Neural progenitor cell (in vitro differentiated cells): ENCODE measurements at regions not wholly inside any gene's neighbourhood (a gene's known extent, or its start where the extent isn't known, plus 50 kb on each side); places are given as distances from the start of the nearest gene placed in this dataset.

Experiments used
- DNase-seq: peaks from one replicate; pipeline ENCODE4 v3.0.0-alpha.2; 2016; ENCODE audit warnings: low spot score
- H2AFZ ChIP-seq: fragments of 200-600 bp; sonication (generic); replicated peaks from 2 replicates; pipeline ENCODE4 v1.6.1; 2016; ENCODE audit warnings: antibody characterized with exemption
- H3F3A ChIP-seq: fragments of 200-600 bp; sonication (generic); 2 replicates; pipeline ENCODE4 v1.6.1; 2016; ENCODE audit warnings: antibody characterized with exemption, low read depth
- H3K27ac ChIP-seq: fragments of 200-600 bp; sonication (generic); 2 replicates; pipeline ENCODE4 v1.5.1; 2016; ENCODE audit warnings: mild to moderate bottlenecking
- H3K27me3 ChIP-seq: fragments of 200-600 bp; sonication (generic); 2 replicates; pipeline ENCODE4 v1.6.1; 2016; ENCODE audit warnings: mild to moderate bottlenecking, moderate library complexity
- H3K36me3 ChIP-seq: fragments of 200-600 bp; sonication (generic); 2 replicates; pipeline ENCODE4 v1.5.1; 2016
- H3K4me1 ChIP-seq: fragments of 200-600 bp; sonication (generic); 2 replicates; pipeline ENCODE4 v1.6.1; 2016; ENCODE audit warnings: mixed run types
- H3K4me2 ChIP-seq: fragments of 200-600 bp; sonication (generic); 2 replicates; pipeline ENCODE4 v1.6.1; 2016
- H3K4me3 ChIP-seq: fragments of 200-600 bp; sonication (generic); 2 replicates; pipeline ENCODE4 v1.5.1; 2016
- H3K79me2 ChIP-seq: fragments of 200-600 bp; sonication (generic); 2 replicates; pipeline ENCODE4 v1.6.1; 2016; ENCODE audit warnings: low read depth
- H3K9ac ChIP-seq: fragments of 200-600 bp; sonication (generic); 2 replicates; pipeline ENCODE4 v1.6.1; 2016
- H3K9me3 ChIP-seq: fragments of 200-600 bp; sonication (generic); 2 replicates; pipeline ENCODE4 v1.5.1; 2016; ENCODE audit warnings: low read depth
- H4K20me1 ChIP-seq: fragments of 200-600 bp; sonication (generic); 2 replicates; pipeline ENCODE4 v1.6.1; 2016; ENCODE audit warnings: low read depth
- H3K27ac Mint-ChIP-seq: 3 replicates; pipeline ENCODE4 v1.8.0; 2021; ENCODE audit warnings: mixed read lengths
- H3K27me3 Mint-ChIP-seq: 2 replicates; pipeline ENCODE4 v1.8.0; 2022; ENCODE audit warnings: low read depth, mild to moderate bottlenecking, inconsistent platforms, moderate library complexity, mixed read lengths; ENCODE audit not compliant: insufficient read depth
- H3K36me3 Mint-ChIP-seq: 3 replicates; pipeline ENCODE4 v1.8.0; 2021; ENCODE audit warnings: mixed read lengths
- H3K4me1 Mint-ChIP-seq: 3 replicates; pipeline ENCODE4 v1.8.0; 2021; ENCODE audit warnings: mixed read lengths
- H3K4me3 Mint-ChIP-seq: 3 replicates; pipeline ENCODE4 v1.8.0; 2021; ENCODE audit warnings: mild to moderate bottlenecking, moderate library complexity, mixed read lengths
- H3K9me3 Mint-ChIP-seq: 3 replicates; pipeline ENCODE4 v1.8.0; 2020; ENCODE audit warnings: mixed read lengths
- EZH2 ChIP-seq: fragments of 200-600 bp; sonication (generic); IDR thresholded peaks from 2 replicates; pipeline ENCODE4 v1.6.1; 2017; ENCODE audit warnings: antibody characterized with exemption, mild to moderate bottlenecking, moderate library complexity
- EZH2phosphoT487 ChIP-seq: fragments of 200-600 bp; sonication (generic); IDR thresholded peaks from 2 replicates; pipeline ENCODE4 v1.6.1; 2017; ENCODE audit warnings: antibody characterized with exemption
- TF ChIP-seq, protein P1 (sequence below): fragments of 200-600 bp; sonication (generic); IDR thresholded peaks from 2 replicates; pipeline ENCODE4 v1.5.1; 2017; ENCODE audit warnings: antibody characterized with exemption, mild to moderate bottlenecking

DNA sequence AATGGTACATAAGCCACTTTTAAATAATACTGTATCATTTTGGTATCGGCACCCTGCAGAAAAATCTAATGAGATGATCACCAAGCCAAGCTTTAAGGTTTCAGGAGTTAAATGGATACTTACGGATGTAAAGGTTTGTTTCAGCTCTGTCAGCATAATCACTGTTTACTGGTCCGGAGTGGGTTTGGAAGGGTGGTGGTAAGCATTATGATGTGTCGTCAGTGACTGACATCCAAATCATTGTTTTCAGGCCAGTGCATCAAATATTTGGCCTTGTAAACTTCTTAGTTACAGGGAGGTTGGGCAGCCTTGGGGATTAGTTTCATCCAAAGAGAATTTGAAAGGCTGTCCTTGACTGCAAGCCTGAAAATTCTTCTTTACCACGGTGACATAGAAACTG is 50.0 kb upstream of the ATL2 start:
- no peaks in the 10 kb centered on the region for H3K36me3 Mint-ChIP-seq
- Histone ChIP-seq H3K36me3 (no peaks in the 10 kb centered on the region), H2AFZ (no peak overlapping the region), H3K9ac (no peak overlapping the region), H3F3A (peaks cover 2% of the 10 kb centered on the region), H4K20me1 (no peaks in the 10 kb centered on the region), H3K4me3 (no peak overlapping the region), H3K4me2 (no peak overlapping the region), H3K4me1 (no peaks in the 10 kb centered on the region), H3K9me3 (no peaks in the 10 kb centered on the region), H3K27ac (no peak overlapping the region), H3K79me2 (no peaks in the 10 kb centered on the region), H3K27me3 (no peaks in the 10 kb centered on the region)
- TF ChIP-seq EZH2phosphoT487 (no peak), EZH2 (no peak)
- TF ChIP-seq, protein P1, sequence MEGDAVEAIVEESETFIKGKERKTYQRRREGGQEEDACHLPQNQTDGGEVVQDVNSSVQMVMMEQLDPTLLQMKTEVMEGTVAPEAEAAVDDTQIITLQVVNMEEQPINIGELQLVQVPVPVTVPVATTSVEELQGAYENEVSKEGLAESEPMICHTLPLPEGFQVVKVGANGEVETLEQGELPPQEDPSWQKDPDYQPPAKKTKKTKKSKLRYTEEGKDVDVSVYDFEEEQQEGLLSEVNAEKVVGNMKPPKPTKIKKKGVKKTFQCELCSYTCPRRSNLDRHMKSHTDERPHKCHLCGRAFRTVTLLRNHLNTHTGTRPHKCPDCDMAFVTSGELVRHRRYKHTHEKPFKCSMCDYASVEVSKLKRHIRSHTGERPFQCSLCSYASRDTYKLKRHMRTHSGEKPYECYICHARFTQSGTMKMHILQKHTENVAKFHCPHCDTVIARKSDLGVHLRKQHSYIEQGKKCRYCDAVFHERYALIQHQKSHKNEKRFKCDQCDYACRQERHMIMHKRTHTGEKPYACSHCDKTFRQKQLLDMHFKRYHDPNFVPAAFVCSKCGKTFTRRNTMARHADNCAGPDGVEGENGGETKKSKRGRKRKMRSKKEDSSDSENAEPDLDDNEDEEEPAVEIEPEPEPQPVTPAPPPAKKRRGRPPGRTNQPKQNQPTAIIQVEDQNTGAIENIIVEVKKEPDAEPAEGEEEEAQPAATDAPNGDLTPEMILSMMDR: no peak
- no peak overlapping the region for H3K27ac Mint-ChIP-seq
- no peak overlapping the region for H3K4me3 Mint-ChIP-seq
- DNase-seq: no peak
- peaks cover 4% of the 10 kb centered on the region for H3K9me3 Mint-ChIP-seq
- H3K27me3 Mint-ChIP-seq: peaks cover 7% of the 10 kb centered on the region
- H3K4me1 Mint-ChIP-seq: peaks cover 24% of the 10 kb centered on the region
